Right lobe of liver (tissue), 6 donors: ENCODE measurements at regions not wholly inside any gene's neighbourhood (a gene's known extent, or its start where the extent isn't known, plus 50 kb on each side); places are given as distances from the start of the nearest gene placed in this dataset.

Experiments
- ATAC-seq, 4 donors: fragments of 200-7000 bp; cut with Tn5 transposase; one replicate each; pipeline ENCODE4 v1.9.1; 2020; ENCODE audit warnings: mild to moderate bottlenecking in 4 of 4, moderate library complexity in 4 of 4
- DNase-seq, 3 donors: peaks; one replicate each; pipeline ENCODE4 v3.0.0-alpha.2; 2020
- H3K27ac ChIP-seq, 3 donors: fragments of 200-600 bp; one replicate each; pipeline ENCODE4 v1.8.0; 2022
- H3K27me3 ChIP-seq, 2 donors: fragments of 200-600 bp; one replicate each; pipeline ENCODE4 v1.8.0; 2022
- H3K36me3 ChIP-seq, 4 donors: fragments of 200-600 bp; sonication (generic) in 1 of 4; one replicate each; pipeline versions ENCODE4 v1.5.1 to v1.8.0; 2017 to 2022; ENCODE audit warnings: control low read depth in 1 of 4
- H3K4me1 ChIP-seq, 4 donors: fragments of 200-600 bp; sonication (generic) in 1 of 4; one replicate each; pipeline versions ENCODE4 v1.5.1 to v1.8.0; 2017 to 2022; ENCODE audit warnings: control low read depth in 1 of 4
- H3K4me3 ChIP-seq, 3 donors: fragments of 200-600 bp; one replicate each; pipeline ENCODE4 v1.8.0; 2022
- H3K9me3 ChIP-seq, 4 donors: fragments of 200-600 bp; sonication (generic) in 1 of 4; one replicate each; pipeline versions ENCODE4 v1.5.1 to v1.8.0; 2017 to 2022; ENCODE audit warnings: control low read depth in 1 of 4
- CTCF ChIP-seq, 4 donors: fragments of 200-600 bp in 3 of 4; fragments of 450-650 bp in 1 of 4; IDR thresholded peaks; one replicate each; pipeline versions ENCODE4 v1.5.1 to v1.8.0; 2016 to 2022; ENCODE audit warnings: antibody characterized with exemption in 4 of 4, mild to moderate bottlenecking in 2 of 4
- POLR2A ChIP-seq: fragments of 450-650 bp; IDR thresholded peaks from one replicate; pipeline ENCODE4 v1.6.1; 2017; ENCODE audit warnings: antibody characterized with exemption, mild to moderate bottlenecking
- WGBS: methylation state at CpG from one replicate; pipeline ENCODE4 v1.1.6; 2018; ENCODE audit warnings: low coverage, low lambda C conversion rate; ENCODE audit not compliant: insufficient coverage; ENCODE audit errors: missing lambda C conversion rate; 5-methylcytosine and 5-hydroxymethylcytosine counted together
- intact Hi-C, 2 donors: fragments of 100-400 bp; cut with DNase I; formaldehyde crosslinking; loops; one replicate each; pipeline versions ENCODE4 v1.11.2 to v1.14.1; 2022
- donor health status: DM: no; HTN: yes; CAD: no.
- donor health status: DM: no; HTN: no; CAD: no.
- donor health status: DM: no; HTN: no; CAD: no.
- donor health status: DM: no; HTN: yes; CAD: no.
- donor health status: DM: no; HTN: yes; CAD: no.

- TF ChIP-seq POLR2A (no peak), CTCF (IDR thresholded peaks at IDR 0.05) (no peak)
- intact Hi-C loops: no loop called here
Measured at GRCh38 chr21:38139380-38140168, 117.2 kb upstream of the KCNJ15 start.

GRCh38 chr21:38140207-38140903, 116.4 kb upstream of the KCNJ15 start:
- WGBS: 8% methylated on average over 5 of the region's 5 CpGs
- DNase-seq (peak; percentile 75 to 91 (median 88)), ATAC-seq (peak; percentile 92 to 95 (median 94))
- Histone ChIP-seq H3K27ac (peak overlapping the region in 2 of 3 donors; percentile 51 to 83), H3K27me3 (no peaks in the 10 kb centered on the region), H3K9me3 (no peaks in the 10 kb centered on the region), H3K36me3 (no peaks in the 10 kb centered on the region), H3K4me1 (peaks cover 0 to 19% (median 13%) of the 10 kb centered on the region in 4 donors), H3K4me3 (no peak overlapping the region)
- TF ChIP-seq CTCF (IDR thresholded peaks at IDR 0.05) (no peak), POLR2A (no peak)
- intact Hi-C loops: no loop called here

More at GRCh38 chr21:38139380-38140168, 117.2 kb upstream of the KCNJ15 start:
- no peak for DNase-seq
- H3K9me3 ChIP-seq: no peaks in the 10 kb centered on the region
- ATAC-seq: peak; percentile 53 to 67 (median 55)
- no peaks in the 10 kb centered on the region for H3K36me3 ChIP-seq
- H3K4me3 ChIP-seq: no peak overlapping the region
- WGBS: 40% methylated on average over 5 of the region's 5 CpGs
- H3K27me3 ChIP-seq: no peaks in the 10 kb centered on the region
- H3K4me1 ChIP-seq: peaks cover 0 to 19% (median 13%) of the 10 kb centered on the region in 4 donors
- H3K27ac ChIP-seq: peak overlapping the region in 2 of 3 donors; percentile 51 to 83

- Histone ChIP-seq H3K27ac (no peak overlapping the region), H3K27me3 (no peaks in the 10 kb centered on the region), H3K4me1 (peaks cover 0 to 19% (median 13%) of the 10 kb centered on the region in 4 donors), H3K9me3 (no peaks in the 10 kb centered on the region), H3K4me3 (no peak overlapping the region), H3K36me3 (no peaks in the 10 kb centered on the region)
- DNase-seq (no peak), ATAC-seq (no peak)
- no peak for TF ChIP-seq POLR2A
- no peak for TF ChIP-seq CTCF (IDR thresholded peaks at IDR 0.05)
- intact Hi-C loops: no loop called here
Measured at GRCh38 chr21:38142224-38142623, 114.6 kb upstream of the KCNJ15 start.

- H3K4me3 ChIP-seq: no peak overlapping the region
- intact Hi-C loops: no loop called here
- no peak for TF ChIP-seq CTCF (IDR thresholded peaks at IDR 0.05)
- TF ChIP-seq POLR2A: no peak
- DNase-seq: no peak
- no peaks in the 10 kb centered on the region for H3K9me3 ChIP-seq
- H3K4me1 ChIP-seq: peaks cover 0 to 17% (median 11%) of the 10 kb centered on the region in 4 donors
- 59% methylated on average over 3 of the region's 3 CpGs for WGBS
- no peak overlapping the region for H3K27ac ChIP-seq
- H3K36me3 ChIP-seq: no peaks in the 10 kb centered on the region
- no peaks in the 10 kb centered on the region for H3K27me3 ChIP-seq
- no peak for ATAC-seq
Measured at GRCh38 chr21:38144193-38144592, 112.6 kb upstream of the KCNJ15 start.
